ENCODE measurements at regions not wholly inside any gene's neighbourhood (a gene's known extent, or its start where the extent isn't known, plus 50 kb on each side); places are given as distances from the start of the nearest gene placed in this dataset.
"Not testable (repeated sequence)": the region's sequence is repeated elsewhere in the genome, so short reads cannot be mapped to it uniquely, and the experiment has no call there.

DNA sequence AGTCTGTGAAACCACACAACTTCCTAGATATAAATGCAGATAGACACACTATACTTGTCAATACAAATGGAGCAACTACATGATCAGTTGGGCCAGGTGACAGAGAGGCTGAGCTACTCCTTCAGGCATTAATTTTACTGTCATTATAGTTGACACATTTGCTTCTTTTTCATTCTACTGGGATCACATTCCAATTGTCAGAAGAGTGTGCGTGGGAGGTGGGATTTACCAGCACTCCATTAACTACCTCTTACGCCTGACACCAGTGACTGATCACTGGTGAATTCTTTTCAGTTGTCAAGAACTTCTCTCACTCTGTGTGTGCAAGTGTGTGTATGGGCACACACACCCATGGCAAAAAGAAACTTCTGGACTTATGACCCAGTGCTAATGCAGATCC is 94.2 kb upstream of the DIAPH2 start:
- TF ChIP-seq, protein P1, sequence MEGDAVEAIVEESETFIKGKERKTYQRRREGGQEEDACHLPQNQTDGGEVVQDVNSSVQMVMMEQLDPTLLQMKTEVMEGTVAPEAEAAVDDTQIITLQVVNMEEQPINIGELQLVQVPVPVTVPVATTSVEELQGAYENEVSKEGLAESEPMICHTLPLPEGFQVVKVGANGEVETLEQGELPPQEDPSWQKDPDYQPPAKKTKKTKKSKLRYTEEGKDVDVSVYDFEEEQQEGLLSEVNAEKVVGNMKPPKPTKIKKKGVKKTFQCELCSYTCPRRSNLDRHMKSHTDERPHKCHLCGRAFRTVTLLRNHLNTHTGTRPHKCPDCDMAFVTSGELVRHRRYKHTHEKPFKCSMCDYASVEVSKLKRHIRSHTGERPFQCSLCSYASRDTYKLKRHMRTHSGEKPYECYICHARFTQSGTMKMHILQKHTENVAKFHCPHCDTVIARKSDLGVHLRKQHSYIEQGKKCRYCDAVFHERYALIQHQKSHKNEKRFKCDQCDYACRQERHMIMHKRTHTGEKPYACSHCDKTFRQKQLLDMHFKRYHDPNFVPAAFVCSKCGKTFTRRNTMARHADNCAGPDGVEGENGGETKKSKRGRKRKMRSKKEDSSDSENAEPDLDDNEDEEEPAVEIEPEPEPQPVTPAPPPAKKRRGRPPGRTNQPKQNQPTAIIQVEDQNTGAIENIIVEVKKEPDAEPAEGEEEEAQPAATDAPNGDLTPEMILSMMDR (IDR thresholded peaks at IDR 0.05; ENCODE audit: control extremely low read depth, extremely low read depth) = no peak
- 94 to 100% methylated on average over 2 of the region's 2 CpGs for WGBS, 2 donors
- DNase-seq = no peak

GRCh38 chrX:96591421-96591820 is 93.2 kb upstream of the DIAPH2 start:
- DNase-seq = peak in 2 of 3 donors; percentile 21 to 42
- Histone ChIP-seq H3K9me3 (ENCODE audit: control insufficient read depth in 4 of 4, insufficient read depth in 3 of 4, low read length in 3 of 4) (no peaks in the 10 kb centered on the region), H3K27ac (ENCODE audit: low read depth in 1 of 2, low read length in 1 of 2) (no peak overlapping the region), H3K4me1 (ENCODE audit: control insufficient read depth in 5 of 5, insufficient read depth in 5 of 5, low read length in 5 of 5) (no peaks in the 10 kb centered on the region), H3K9ac (ENCODE audit: insufficient read depth in 1 of 2, low read length in 2 of 2) (no peak overlapping the region), H3K4me3 (no peak overlapping the region), H3K27me3 (ENCODE audit: control insufficient read depth in 3 of 3, insufficient read depth in 3 of 3, low read length in 2 of 3) (no peaks in the 10 kb centered on the region), H3K36me3 (ENCODE audit: control insufficient read depth in 4 of 4, insufficient read depth in 4 of 4, low read length in 4 of 4) (no peaks in the 10 kb centered on the region)
- no peak for ATAC-seq (ENCODE audit: insufficient read depth, low FRiP score)
- TF ChIP-seq, protein P1 (IDR thresholded peaks at IDR 0.05; ENCODE audit: control extremely low read depth, extremely low read depth) = no peak
- WGBS, 2 donors = 54 to 67% methylated on average over 4 of the region's 4 CpGs

More for the DNA sequence above, 94.2 kb upstream of the DIAPH2 start:
- H3K36me3 ChIP-seq (ENCODE audit: control insufficient read depth in 4 of 4, insufficient read depth in 4 of 4, low read length in 4 of 4) = no peaks in the 10 kb centered on the region
- no peak overlapping the region for H3K9ac ChIP-seq (ENCODE audit: insufficient read depth in 1 of 2, low read length in 2 of 2)
- H3K27ac ChIP-seq (ENCODE audit: low read depth in 1 of 2, low read length in 1 of 2) = no peak overlapping the region
- no peak overlapping the region for H3K4me3 ChIP-seq
- no peaks in the 10 kb centered on the region for H3K9me3 ChIP-seq (ENCODE audit: control insufficient read depth in 4 of 4, insufficient read depth in 3 of 4, low read length in 3 of 4)
- no peak for ATAC-seq (ENCODE audit: insufficient read depth, low FRiP score)
- no peaks in the 10 kb centered on the region for H3K4me1 ChIP-seq (ENCODE audit: control insufficient read depth in 5 of 5, insufficient read depth in 5 of 5, low read length in 5 of 5)
- no peaks in the 10 kb centered on the region for H3K27me3 ChIP-seq (ENCODE audit: control insufficient read depth in 3 of 3, insufficient read depth in 3 of 3, low read length in 2 of 3)

- not testable (repeated sequence) for H3K9ac ChIP-seq (ENCODE audit: insufficient read depth in 1 of 2, low read length in 2 of 2); H3K27ac ChIP-seq (ENCODE audit: low read depth in 1 of 2, low read length in 1 of 2); DNase-seq; H3K9me3 ChIP-seq (ENCODE audit: control insufficient read depth in 4 of 4, insufficient read depth in 3 of 4, low read length in 3 of 4); H3K36me3 ChIP-seq (ENCODE audit: control insufficient read depth in 4 of 4, insufficient read depth in 4 of 4, low read length in 4 of 4); H3K27me3 ChIP-seq (ENCODE audit: control insufficient read depth in 3 of 3, insufficient read depth in 3 of 3, low read length in 2 of 3); H3K4me1 ChIP-seq (ENCODE audit: control insufficient read depth in 5 of 5, insufficient read depth in 5 of 5, low read length in 5 of 5); ATAC-seq (ENCODE audit: insufficient read depth, low FRiP score); H3K4me3 ChIP-seq
- 93 to 95% methylated on average over 8 to 9 of the region's 9 CpGs for WGBS, 2 donors
These were observed 86.8 kb upstream of the DIAPH2 start for GRCh38 chrX:96597847-96598246.

GRCh38 chrX:96611619-96612362 is 72.9 kb upstream of the DIAPH2 start:
- H3K9ac ChIP-seq (ENCODE audit: insufficient read depth in 1 of 2, low read length in 2 of 2) = no peak overlapping the region
- 48 to 78% methylated on average over 3 of the region's 3 CpGs for WGBS, 2 donors
- ATAC-seq (ENCODE audit: insufficient read depth, low FRiP score) (no peak), DNase-seq (peak in 2 of 3 donors; percentile 47 to 70)
- TF ChIP-seq, protein P1 (IDR thresholded peaks at IDR 0.05; ENCODE audit: control extremely low read depth, extremely low read depth) = no peak
- H3K36me3 ChIP-seq (ENCODE audit: control insufficient read depth in 4 of 4, insufficient read depth in 4 of 4, low read length in 4 of 4) = no peaks in the 10 kb centered on the region
- H3K4me1 ChIP-seq (ENCODE audit: control insufficient read depth in 5 of 5, insufficient read depth in 5 of 5, low read length in 5 of 5) = no peaks in the 10 kb centered on the region
- no peaks in the 10 kb centered on the region for H3K9me3 ChIP-seq (ENCODE audit: control insufficient read depth in 4 of 4, insufficient read depth in 3 of 4, low read length in 3 of 4)
- H3K4me3 ChIP-seq = no peak overlapping the region
- H3K27me3 ChIP-seq (ENCODE audit: control insufficient read depth in 3 of 3, insufficient read depth in 3 of 3, low read length in 2 of 3) = peaks cover 0 to 2% (median 0%) of the 10 kb centered on the region in 3 donors
- H3K27ac ChIP-seq (ENCODE audit: low read depth in 1 of 2, low read length in 1 of 2) = no peak overlapping the region

Data from lung (tissue), 11 donors.